ENCODE measurements at regions not wholly inside any gene's neighbourhood (a gene's known extent, or its start where the extent isn't known, plus 50 kb on each side); places are given as distances from the start of the nearest gene placed in this dataset.
"Not testable (repeated sequence)": the region's sequence is repeated elsewhere in the genome, so short reads cannot be mapped to it uniquely, and the experiment has no call there.

- ATAC-seq = no peak
Observed at GRCh38 chr1:20432341-20432740, 53.7 kb downstream of the CAMK2N1 start.

GRCh38 chr1:20431176-20431460 lies 54.9 kb downstream of the CAMK2N1 start:
- DNase-seq (ENCODE audit: low spot score) (no peak), ATAC-seq (no peak)

More at GRCh38 chr1:20432341-20432740, 53.7 kb downstream of the CAMK2N1 start:
- DNase-seq (ENCODE audit: low spot score) = no peak

DNA sequence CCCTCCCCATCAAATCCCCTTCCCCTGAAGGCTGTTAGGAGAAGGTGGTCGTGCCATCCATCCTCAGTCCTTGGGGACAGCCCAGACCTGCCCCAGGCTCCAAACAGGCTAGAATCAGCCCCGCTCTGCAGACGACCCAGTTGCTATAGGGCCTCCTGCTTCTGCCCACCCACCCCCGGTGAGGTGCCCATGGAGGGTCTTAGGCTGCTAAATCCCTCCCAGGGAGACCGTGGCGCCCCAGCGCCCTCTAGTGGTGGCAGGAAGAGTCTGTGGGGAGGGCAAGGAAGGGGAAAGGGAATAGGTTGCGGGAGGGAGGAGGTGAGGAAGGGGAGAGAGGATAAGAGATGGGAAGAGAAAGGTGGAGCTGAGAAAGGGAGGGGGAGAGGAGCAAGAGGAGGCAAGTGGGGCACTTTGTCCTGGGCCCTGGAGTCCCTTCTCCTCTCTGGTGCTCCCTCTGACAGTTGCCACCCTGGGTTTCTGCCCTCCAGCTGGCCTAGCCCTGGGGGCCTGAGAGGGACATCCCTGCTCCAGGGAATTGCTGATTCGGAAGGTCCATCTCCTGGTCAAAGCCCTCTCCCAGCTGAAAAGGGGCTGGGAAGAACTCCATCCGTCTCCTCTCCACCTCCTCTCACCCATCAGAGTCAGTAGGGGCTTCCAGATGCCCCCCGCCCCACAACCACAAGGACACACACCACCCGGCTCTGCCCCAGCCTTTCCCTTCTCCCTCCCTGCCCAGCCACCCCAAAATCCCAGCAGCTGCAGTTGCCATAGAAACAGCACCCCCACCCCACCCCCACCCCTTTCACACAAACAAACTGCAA lies 55.4 kb downstream of the CAMK2N1 start:
- ATAC-seq = peak; percentile 23
- no peak for DNase-seq (ENCODE audit: low spot score)

DNA sequence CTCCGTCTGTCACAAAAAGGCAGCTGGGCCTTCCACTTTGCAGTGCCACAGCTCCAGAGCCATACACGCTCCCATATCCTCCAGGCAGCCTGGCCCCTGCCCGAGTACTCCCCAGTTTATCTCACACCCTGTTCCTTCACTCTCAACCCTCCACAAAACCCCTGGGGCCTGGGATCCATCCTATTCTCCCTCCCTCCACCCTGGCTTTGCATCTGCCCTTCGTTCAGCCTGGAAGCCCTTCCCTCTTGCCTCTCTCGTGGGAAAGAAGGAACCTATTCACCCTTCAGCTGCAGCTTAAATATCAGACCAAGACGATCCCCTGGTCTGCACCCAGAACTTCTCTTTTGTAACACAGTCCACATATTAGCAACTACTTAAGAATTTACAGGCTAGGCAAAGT lies 56.7 kb downstream of the CAMK2N1 start:
- ATAC-seq (no peak), DNase-seq (ENCODE audit: low spot score) (no peak)

DNA sequence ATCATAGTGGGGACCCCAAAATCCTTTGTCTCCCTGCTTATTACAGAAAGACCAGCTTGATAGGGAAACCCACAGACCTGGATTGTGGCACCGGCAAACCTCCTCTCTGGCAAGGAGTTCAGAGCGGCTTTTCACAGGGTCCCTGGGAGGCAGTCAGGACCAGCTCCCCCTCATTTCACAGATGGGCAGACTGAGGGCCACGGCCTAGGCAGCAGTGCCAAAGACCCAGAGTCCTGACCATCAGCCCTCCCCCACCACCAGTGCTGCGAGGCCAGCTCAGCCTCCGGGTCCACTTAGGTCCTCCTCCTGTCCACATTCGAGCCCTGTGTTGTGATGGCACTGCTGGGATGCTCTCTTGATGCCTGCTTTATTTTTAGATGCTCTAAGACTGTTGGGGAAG lies 57.2 kb downstream of the CAMK2N1 start:
- no peak for ATAC-seq
- no peak for DNase-seq (ENCODE audit: low spot score)

GRCh38 chr1:20426923-20427322 lies 59.1 kb downstream of the CAMK2N1 start:
- ATAC-seq (no peak), DNase-seq (ENCODE audit: low spot score) (no peak)

DNA sequence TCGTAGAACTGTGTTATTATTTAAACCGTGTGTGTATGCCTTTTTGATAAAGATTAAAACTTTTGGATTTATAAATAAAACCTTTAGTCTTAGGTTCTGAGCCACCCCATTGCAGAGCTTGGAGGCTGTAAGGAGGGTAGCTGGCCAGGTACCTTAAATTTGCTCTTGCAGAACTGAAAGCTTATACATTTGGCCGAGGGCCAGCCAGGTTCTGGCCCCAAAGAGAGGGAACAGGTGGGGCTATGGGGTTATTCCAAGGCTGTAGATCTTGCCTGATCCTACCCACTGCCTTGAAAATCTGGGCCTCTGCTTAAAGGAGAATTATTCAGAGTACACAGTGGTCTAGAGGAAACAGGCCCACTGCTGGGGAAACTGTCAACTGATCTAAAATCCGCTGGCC lies 59.6 kb downstream of the CAMK2N1 start:
- DNase-seq (ENCODE audit: low spot score) (no peak), ATAC-seq (no peak)

DNA sequence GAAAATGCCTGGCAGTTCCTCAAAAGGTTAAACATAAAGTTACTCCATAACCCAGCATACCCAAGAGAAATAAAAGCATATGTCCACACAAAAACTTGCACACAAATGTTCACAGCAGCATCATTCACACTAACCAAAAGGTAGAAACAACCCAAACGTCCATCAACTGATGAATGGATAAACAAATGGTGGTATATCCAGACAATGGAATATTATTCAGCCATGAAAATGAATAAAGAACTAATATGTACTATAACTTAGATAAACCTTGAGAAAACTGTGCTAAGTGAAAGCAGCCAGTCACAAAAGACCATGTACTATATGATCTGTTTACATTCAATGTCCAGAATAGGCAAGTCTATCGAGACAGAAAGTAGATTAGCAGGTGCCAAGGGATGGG lies 60.4 kb downstream of the CAMK2N1 start:
- no peak for ATAC-seq

DNA sequence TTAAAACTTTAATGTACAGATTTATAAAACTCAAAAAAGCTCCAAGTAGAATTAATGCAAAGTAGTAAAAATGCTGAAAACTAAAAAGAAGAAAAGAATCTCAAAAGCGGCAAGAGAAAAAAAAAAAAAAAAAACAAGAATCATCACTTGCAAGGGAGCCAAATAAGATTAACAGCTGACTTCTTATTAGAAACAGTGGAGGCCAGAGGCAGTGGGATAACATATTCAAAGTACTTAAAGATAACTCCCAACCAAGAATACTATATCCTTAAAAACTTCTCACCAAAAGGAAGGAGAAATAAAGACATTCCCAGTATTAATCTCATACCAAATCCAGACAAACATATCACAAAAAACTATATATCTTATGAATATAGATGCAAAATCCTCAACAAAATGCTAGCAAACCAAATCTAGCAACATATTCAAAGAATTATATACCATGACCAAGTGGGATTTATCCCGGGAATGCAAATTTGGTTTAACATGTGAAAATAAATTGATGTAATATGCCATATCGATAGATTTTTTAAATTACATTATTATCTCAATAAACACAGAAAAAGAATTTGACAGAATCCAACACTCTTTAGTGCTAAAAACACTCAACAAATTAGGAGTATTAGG lies 62.7 kb downstream of the CAMK2N1 start:
- DNase-seq (ENCODE audit: low spot score) = no peak
- no peak for ATAC-seq

More for the DNA sequence above, 60.4 kb downstream of the CAMK2N1 start:
- no peak for DNase-seq (ENCODE audit: low spot score)

GRCh38 chr1:20421441-20421840 lies 64.6 kb downstream of the CAMK2N1 start:
- no peak for ATAC-seq
- no peak for DNase-seq (ENCODE audit: low spot score)

DNA sequence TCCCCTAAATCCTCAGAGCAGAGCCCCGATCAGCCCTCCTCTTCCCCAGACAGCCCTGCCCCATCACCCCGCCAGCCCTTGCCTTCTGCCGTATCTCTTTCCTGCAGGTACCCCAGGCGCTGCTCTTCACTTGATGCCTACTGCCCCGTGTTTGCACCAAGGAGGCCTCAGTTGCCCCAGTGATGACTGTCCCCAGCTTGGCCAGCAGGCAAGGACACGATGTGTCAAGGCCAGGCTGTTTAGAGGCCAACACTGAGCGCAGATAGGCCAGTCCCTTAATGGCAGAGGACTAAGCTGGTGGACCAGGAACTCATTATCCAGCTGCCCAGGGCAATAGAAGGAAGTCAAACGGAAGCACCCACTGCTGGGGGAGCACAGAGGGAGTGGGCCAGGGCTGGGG lies 68.4 kb downstream of the CAMK2N1 start:
- ATAC-seq = no peak

GRCh38 chr1:20416706-20417105 lies 69.3 kb downstream of the CAMK2N1 start:
- ATAC-seq (no peak), DNase-seq (ENCODE audit: low spot score) (peak; percentile 19)

More for the DNA sequence above, 68.4 kb downstream of the CAMK2N1 start:
- DNase-seq (ENCODE audit: low spot score) = peak; percentile 30

- ATAC-seq = no peak
- DNase-seq (ENCODE audit: low spot score) = no peak
Observed at GRCh38 chr1:20413776-20414140, 72.3 kb downstream of the CAMK2N1 start.

- DNase-seq (ENCODE audit: low spot score) (peak; percentile 24), ATAC-seq (no peak)
Observed at GRCh38 chr1:20413136-20413775, 72.8 kb downstream of the CAMK2N1 start.

GRCh38 chr1:20411196-20411980 lies 74.6 kb downstream of the CAMK2N1 start:
- ATAC-seq (no peak), DNase-seq (ENCODE audit: low spot score) (peak; percentile 37)

DNA sequence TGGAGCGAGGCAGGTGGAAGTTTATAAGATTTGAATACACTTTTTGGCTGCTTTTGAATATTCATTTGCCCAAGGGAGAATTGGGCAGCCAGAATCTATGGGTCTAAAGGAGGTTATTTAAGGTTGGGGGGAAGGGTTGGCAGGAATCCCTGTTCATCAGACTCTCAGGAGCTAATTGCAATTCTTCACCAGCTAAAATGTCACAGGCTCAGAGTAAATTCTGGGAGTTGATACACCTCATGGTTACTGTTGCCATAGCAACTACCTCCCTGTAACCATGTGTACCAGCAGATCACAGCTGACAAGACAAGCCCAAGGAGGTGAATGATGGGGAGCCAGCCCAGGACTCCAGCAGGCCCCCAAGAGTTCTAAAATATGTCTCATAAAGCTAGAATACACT lies 75.5 kb downstream of the CAMK2N1 start:
- peak; percentile 11 for DNase-seq (ENCODE audit: low spot score)

GRCh38 chr1:20409971-20410370 lies 76.0 kb downstream of the CAMK2N1 start:
- peak; percentile 21 for DNase-seq (ENCODE audit: low spot score)
- no peak for ATAC-seq

More for the DNA sequence above, 75.5 kb downstream of the CAMK2N1 start:
- no peak for ATAC-seq

GRCh38 chr1:20409012-20409411 lies 77.0 kb downstream of the CAMK2N1 start:
- ATAC-seq = no peak
- DNase-seq (ENCODE audit: low spot score) = no peak

- peak; percentile 1 for DNase-seq (ENCODE audit: low spot score)
Observed at GRCh38 chr1:20408133-20408650, 77.8 kb downstream of the CAMK2N1 start.

GRCh38 chr1:20405893-20406604 lies 80.0 kb downstream of the CAMK2N1 start:
- DNase-seq (ENCODE audit: low spot score) (peak; percentile 24), ATAC-seq (no peak)

More at GRCh38 chr1:20408133-20408650, 77.8 kb downstream of the CAMK2N1 start:
- ATAC-seq = not testable (repeated sequence)
